ENCODE measurements at regions not wholly inside any gene's neighbourhood (a gene's known extent, or its start where the extent isn't known, plus 50 kb on each side); places are given as distances from the start of the nearest gene placed in this dataset.

GRCh38 chr14:35956376-35957085 is 130.4 kb downstream of the BRMS1L start:
- TF ChIP-seq, protein P1, sequence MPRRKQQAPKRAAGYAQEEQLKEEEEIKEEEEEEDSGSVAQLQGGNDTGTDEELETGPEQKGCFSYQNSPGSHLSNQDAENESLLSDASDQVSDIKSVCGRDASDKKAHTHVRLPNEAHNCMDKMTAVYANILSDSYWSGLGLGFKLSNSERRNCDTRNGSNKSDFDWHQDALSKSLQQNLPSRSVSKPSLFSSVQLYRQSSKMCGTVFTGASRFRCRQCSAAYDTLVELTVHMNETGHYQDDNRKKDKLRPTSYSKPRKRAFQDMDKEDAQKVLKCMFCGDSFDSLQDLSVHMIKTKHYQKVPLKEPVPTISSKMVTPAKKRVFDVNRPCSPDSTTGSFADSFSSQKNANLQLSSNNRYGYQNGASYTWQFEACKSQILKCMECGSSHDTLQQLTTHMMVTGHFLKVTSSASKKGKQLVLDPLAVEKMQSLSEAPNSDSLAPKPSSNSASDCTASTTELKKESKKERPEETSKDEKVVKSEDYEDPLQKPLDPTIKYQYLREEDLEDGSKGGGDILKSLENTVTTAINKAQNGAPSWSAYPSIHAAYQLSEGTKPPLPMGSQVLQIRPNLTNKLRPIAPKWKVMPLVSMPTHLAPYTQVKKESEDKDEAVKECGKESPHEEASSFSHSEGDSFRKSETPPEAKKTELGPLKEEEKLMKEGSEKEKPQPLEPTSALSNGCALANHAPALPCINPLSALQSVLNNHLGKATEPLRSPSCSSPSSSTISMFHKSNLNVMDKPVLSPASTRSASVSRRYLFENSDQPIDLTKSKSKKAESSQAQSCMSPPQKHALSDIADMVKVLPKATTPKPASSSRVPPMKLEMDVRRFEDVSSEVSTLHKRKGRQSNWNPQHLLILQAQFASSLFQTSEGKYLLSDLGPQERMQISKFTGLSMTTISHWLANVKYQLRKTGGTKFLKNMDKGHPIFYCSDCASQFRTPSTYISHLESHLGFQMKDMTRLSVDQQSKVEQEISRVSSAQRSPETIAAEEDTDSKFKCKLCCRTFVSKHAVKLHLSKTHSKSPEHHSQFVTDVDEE (CRISPR knock-in tag; IDR thresholded peaks at IDR 0.05): no peak
- no peak for TF ChIP-seq PPARA (CRISPR knock-in tag; IDR thresholded peaks at IDR 0.05; ENCODE audit: borderline replicate concordance)
- TF ChIP-seq, protein P2, sequence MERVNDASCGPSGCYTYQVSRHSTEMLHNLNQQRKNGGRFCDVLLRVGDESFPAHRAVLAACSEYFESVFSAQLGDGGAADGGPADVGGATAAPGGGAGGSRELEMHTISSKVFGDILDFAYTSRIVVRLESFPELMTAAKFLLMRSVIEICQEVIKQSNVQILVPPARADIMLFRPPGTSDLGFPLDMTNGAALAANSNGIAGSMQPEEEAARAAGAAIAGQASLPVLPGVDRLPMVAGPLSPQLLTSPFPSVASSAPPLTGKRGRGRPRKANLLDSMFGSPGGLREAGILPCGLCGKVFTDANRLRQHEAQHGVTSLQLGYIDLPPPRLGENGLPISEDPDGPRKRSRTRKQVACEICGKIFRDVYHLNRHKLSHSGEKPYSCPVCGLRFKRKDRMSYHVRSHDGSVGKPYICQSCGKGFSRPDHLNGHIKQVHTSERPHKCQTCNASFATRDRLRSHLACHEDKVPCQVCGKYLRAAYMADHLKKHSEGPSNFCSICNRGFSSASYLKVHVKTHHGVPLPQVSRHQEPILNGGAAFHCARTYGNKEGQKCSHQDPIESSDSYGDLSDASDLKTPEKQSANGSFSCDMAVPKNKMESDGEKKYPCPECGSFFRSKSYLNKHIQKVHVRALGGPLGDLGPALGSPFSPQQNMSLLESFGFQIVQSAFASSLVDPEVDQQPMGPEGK (CRISPR knock-in tag; IDR thresholded peaks at IDR 0.05; ENCODE audit: borderline replicate concordance): no peak
- TF ChIP-seq ISL1 (CRISPR knock-in tag; IDR thresholded peaks at IDR 0.05): no peak
